COR-L47 (cell line): ENCODE measurements at regions not wholly inside any gene's neighbourhood (a gene's known extent, or its start where the extent isn't known, plus 50 kb on each side); places are given as distances from the start of the nearest gene placed in this dataset.
"Not testable (repeated sequence)": the region's sequence is repeated elsewhere in the genome, so short reads cannot be mapped to it uniquely, and the experiment has no call there.

Source experiments
- DNase-seq: peaks from one replicate; lab custom pipeline; 2025; lab: John Stamatoyannopoulos, UW

- DNase-seq = no peak
Observed at GRCh38 chr2:195572895-195573683, 83.9 kb upstream of the SLC39A10 start.

GRCh38 chr2:195570329-195570728 lies 86.7 kb upstream of the SLC39A10 start:
- DNase-seq = peak; percentile 93

- no peak for DNase-seq
Observed at GRCh38 chr2:195569255-195569654, 87.8 kb upstream of the SLC39A10 start.

- not testable (repeated sequence) for DNase-seq
Observed at GRCh38 chr2:195564625-195565135, 92.3 kb upstream of the SLC39A10 start.

- no peak for DNase-seq
Observed at GRCh38 chr2:195563857-195564512, 93.0 kb upstream of the SLC39A10 start.

GRCh38 chr2:195562570-195563566 lies 94.2 kb upstream of the SLC39A10 start:
- no peak for DNase-seq

GRCh38 chr2:195561116-195561921 lies 95.7 kb upstream of the SLC39A10 start:
- no peak for DNase-seq

DNA sequence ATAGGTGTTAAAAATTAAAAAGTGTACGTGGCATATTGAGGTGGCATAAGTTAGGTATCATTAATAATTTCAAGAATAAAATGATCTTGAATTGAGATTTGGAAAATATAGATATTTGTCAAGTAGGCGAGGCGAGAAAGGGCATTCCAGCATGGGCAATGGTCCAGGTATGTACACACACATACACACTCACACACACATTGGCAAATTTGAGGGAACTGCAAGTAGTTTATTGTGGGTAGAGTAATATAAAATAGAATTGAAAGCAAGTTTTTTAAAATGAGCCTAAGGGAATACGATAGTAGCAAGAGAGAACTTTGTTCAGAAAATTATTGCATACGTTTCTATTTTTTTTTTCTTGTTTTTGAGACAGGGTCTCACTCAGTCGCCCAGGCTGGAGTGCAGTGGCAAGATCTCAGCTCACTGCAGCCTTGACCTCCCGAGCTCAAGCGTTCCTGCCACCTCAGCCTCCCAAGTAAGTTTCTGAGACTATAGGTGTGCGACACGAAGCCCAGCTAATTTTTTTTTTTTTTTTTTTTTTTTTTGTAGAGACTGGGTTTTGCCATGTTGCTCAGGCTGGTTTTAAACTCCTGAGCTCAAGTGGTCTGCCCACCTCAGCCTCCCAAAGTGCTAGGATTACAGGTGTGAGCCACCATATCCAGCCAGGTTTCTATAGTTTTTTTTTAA lies 96.7 kb upstream of the SLC39A10 start:
- no peak for DNase-seq

- DNase-seq = no peak
Observed at GRCh38 chr2:195559431-195559914, 97.6 kb upstream of the SLC39A10 start.

- no peak for DNase-seq
Observed at GRCh38 chr2:195555971-195556370, 101.1 kb upstream of the SLC39A10 start.

DNA sequence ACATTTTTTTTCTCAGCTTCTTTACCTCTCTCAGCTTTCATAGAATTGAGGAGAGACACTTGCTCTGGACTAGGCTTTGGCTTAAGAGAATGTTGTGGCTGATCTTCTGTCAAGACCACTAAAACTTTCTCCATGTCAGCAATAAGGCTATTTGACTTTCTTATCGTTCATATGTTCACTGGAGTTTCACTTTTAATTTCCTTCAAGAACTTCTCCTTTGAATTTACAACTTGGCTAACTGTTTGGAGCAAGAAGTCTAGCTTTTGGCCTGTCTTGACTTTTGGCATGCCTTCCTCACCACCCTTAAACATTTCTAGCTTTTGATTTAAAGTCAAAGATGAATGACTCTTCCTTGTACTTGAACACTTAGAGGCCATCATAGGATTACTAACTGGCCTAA lies 104.4 kb upstream of the SLC39A10 start:
- no peak for DNase-seq

GRCh38 chr2:195548198-195548940 lies 108.7 kb upstream of the SLC39A10 start:
- DNase-seq = no peak

DNA sequence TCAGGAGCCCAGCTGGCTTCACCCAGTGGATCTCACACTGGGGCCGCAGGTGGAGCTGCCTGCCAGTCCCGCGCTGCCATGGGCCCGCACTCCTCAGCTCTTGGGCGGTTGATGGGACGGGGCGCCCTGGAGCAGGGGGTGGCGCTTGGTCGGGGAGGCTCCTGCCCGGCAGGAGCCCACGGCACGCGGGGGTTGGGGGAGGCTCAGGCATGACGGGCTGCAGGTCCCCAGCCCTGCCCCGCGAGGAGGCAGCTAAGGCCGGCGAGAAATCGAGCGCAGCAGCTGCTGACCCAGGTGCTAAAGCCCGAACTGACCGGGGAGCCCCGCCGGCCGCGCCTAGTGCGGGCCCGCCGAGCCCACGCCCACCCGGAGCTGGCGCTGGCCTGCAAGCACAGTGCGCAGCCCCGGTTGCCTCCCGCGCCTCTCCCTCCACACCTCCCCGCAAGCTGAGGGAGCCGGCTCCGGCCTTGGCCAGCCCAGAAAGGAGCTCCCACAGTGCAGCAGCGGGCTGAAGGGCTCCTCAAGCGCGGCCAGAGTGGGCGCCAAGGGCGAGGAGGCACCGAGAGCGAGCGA lies 109.7 kb upstream of the SLC39A10 start:
- DNase-seq = not testable (repeated sequence)

GRCh38 chr2:195545811-195546210 lies 111.2 kb upstream of the SLC39A10 start:
- no peak for DNase-seq

DNA sequence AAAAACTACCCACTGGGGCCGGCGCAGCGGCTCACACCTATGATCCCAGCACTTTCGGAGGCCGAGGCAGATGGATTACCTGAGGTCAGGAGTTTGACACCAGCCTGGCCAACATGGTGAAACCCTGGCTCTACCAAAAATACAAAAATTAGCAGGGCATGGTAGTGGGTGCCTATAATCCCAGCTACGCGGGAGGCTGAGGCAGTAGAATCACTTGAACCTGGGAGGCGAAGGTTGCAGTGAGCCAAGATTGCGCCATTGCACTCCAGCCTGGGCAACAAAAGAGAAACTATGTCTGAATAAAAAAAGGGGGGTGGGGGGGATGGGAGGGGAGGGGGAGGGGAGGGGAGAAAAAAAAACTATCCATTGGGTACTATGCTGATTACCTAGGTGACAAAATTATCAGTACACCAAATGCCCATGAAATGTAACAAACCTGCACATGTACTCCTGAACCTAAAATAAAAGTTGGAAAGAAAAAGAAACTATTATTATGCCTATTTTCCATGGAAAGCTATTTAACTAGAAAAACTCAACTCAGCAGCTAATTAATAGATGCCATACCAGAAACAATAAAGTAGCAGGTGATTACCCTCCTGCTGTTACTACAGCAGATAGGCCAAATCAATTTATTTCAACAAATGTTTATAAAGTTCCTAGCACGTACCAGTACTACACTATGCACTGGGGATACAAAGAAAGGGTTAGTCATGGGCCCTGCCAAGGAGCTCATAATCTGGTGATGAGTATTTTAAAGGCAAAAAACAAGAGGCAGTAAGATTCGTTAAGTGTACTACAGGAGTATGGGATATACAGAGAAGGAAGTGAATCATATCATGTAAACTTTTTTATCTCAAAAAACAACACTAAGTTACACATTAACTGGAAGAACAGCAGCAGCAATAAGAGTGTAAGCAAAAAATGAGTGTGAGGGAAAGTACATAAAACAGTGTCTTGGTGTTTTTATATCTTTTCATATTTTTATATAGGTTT lies 112.8 kb upstream of the SLC39A10 start:
- DNase-seq = no peak

- no peak for DNase-seq
Observed at GRCh38 chr2:195543063-195543462, 114.0 kb upstream of the SLC39A10 start.

GRCh38 chr2:195542067-195542466 lies 115.0 kb upstream of the SLC39A10 start:
- DNase-seq = no peak

DNA sequence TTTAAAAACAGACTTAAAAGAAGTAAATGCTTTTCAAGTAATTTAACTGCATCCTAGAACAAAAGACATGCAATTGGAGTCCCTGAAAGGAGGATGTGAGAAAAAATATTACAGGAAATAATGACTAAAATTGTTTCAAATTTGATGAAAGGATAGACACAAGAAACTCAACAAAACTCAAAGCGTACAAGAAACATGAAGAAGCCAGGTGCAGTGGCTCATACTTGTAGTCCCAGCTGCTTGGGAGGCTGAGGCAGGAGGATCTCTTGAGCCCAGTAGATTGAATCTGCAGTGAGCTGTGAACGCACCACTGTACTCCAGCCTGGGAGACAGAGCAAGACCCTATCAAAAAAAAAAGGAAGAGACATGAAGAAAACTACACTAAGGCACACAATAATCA lies 118.1 kb upstream of the SLC39A10 start:
- DNase-seq = no peak
